Neural cell (in vitro differentiated cells): ENCODE measurements at regions not wholly inside any gene's neighbourhood (a gene's known extent, or its start where the extent isn't known, plus 50 kb on each side); places are given as distances from the start of the nearest gene placed in this dataset.

Source experiments
- H2AFZ ChIP-seq: fragments of 200-600, 300-800 bp; sonication (generic), shearing (Covaris generic); 2 replicates; pipeline ENCODE4 v1.6.0; 2014; ENCODE audit warnings: low read depth, mild to moderate bottlenecking, antibody characterized with exemption, low read length, moderate library complexity
- H3F3A ChIP-seq: fragments of 200-600 bp; shearing (Covaris generic); 2 replicates; pipeline ENCODE4 v1.6.1; 2016; ENCODE audit warnings: mild to moderate bottlenecking, moderate library complexity, mixed read lengths, antibody characterized with exemption, low read length; ENCODE audit not compliant: insufficient read depth, poor library complexity, severe bottlenecking
- H3K27ac ChIP-seq: fragments of 200-600, 300-800 bp; sonication (generic), shearing (Covaris generic); 2 replicates; pipeline ENCODE4 v1.5.1; 2014; ENCODE audit warnings: mild to moderate bottlenecking, low read length, moderate library complexity
- H3K27me3 ChIP-seq: fragments of 300-800, 200-600 bp; sonication (generic), shearing (Covaris generic); 2 replicates; pipeline ENCODE4 v1.6.0; 2014; ENCODE audit warnings: mild to moderate bottlenecking, low read depth, low read length, moderate library complexity; ENCODE audit not compliant: insufficient read depth
- H3K36me3 ChIP-seq: fragments of 300-800, 200-600 bp; sonication (generic), shearing (Covaris generic); 2 replicates; pipeline ENCODE4 v1.5.1; 2014; ENCODE audit warnings: mild to moderate bottlenecking, antibody characterized with exemption, low read length, moderate library complexity; ENCODE audit not compliant: insufficient read depth
- H3K4me2 ChIP-seq: fragments of 300-800, 200-600 bp; sonication (generic), shearing (Covaris generic); 2 replicates; pipeline ENCODE4 v1.6.0; 2014; ENCODE audit warnings: mild to moderate bottlenecking, low read length
- H3K4me3 ChIP-seq: fragments of 300-800, 200-600 bp; sonication (generic), shearing (Covaris generic); 2 replicates; pipeline ENCODE4 v1.5.1; 2014; ENCODE audit warnings: mild to moderate bottlenecking, low read length, moderate library complexity
- H3K79me2 ChIP-seq: fragments of 200-600 bp; shearing (Covaris generic); replicated peaks from 2 replicates; pipeline ENCODE4 v1.6.0; 2014; ENCODE audit warnings: mild to moderate bottlenecking, low read length, moderate library complexity; ENCODE audit not compliant: insufficient read depth
- H3K9ac ChIP-seq: fragments of 300-800, 200-600 bp; sonication (generic), shearing (Covaris generic); 2 replicates; pipeline ENCODE4 v1.6.1; 2016; ENCODE audit warnings: mild to moderate bottlenecking, low read length, mixed read lengths
- H3K9me2 ChIP-seq: fragments of 200-600 bp; shearing (Covaris generic); 2 replicates; pipeline ENCODE4 v1.6.1; 2016; ENCODE audit warnings: mild to moderate bottlenecking, low read length, mixed read lengths; ENCODE audit not compliant: insufficient read depth
- H3K9me3 ChIP-seq: fragments of 200-600, 300-800 bp; sonication (generic), shearing (Covaris generic); 2 replicates; pipeline ENCODE4 v1.6.1; 2016; ENCODE audit warnings: mild to moderate bottlenecking, mixed run types, low read length, moderate library complexity, mixed read lengths
- H4K20me1 ChIP-seq: fragments of 200-600 bp; shearing (Covaris generic); 2 replicates; pipeline ENCODE4 v1.6.1; 2016; ENCODE audit warnings: mild to moderate bottlenecking, mixed run types; ENCODE audit not compliant: insufficient read depth
- EP300 ChIP-seq: fragments of 450-650 bp; conservative IDR thresholded peaks from 2 replicates; pipeline ENCODE4 v1.6.1; 2014; ENCODE audit warnings: antibody characterized with exemption, mild to moderate bottlenecking, moderate library complexity; ENCODE audit not compliant: poor library complexity, severe bottlenecking
- EZH2 ChIP-seq: fragments of 200-600, 300-800 bp; shearing (Covaris generic), sonication (generic); IDR thresholded peaks from 2 replicates; pipeline ENCODE4 v1.6.1; 2014; ENCODE audit warnings: antibody characterized with exemption, low read length, borderline replicate concordance, mild to moderate bottlenecking; ENCODE audit not compliant: insufficient read depth, poor library complexity, severe bottlenecking
- RAD21 ChIP-seq: fragments of 450-650 bp; conservative IDR thresholded peaks from 2 replicates; pipeline ENCODE4 v1.6.1; 2014; ENCODE audit warnings: antibody characterized with exemption, mild to moderate bottlenecking, moderate library complexity
- SMC3 ChIP-seq: fragments of 450-650 bp; conservative IDR thresholded peaks from 2 replicates; pipeline ENCODE4 v1.6.1; 2014; ENCODE audit warnings: antibody characterized with exemption, mild to moderate bottlenecking, moderate library complexity; ENCODE audit not compliant: poor library complexity
- TAF1 ChIP-seq: IDR thresholded peaks from 2 replicates; pipeline ENCODE4 v1.6.1; 2012; ENCODE audit warnings: low read depth

DNA sequence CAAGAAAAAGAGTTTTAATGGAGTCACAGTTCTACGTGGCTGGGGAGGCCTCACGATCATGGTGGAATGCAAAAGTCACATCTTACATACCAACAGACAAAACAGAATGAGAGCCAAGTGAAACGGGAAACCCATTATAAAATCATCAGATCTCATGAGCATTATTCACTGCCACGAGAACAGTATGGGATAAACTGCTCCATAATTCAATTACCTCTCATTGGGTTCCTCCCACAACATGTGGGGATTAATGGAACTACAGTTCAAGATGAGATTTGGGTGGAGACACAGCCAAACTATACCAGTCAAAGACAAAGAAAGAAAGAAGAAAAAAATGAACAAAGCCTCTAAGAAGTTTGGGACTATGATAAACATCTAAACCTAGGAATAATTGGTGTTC, 158.9 kb downstream of the GC start:
- H3F3A ChIP-seq, result no peaks in the 10 kb centered on the region
- H3K27me3 ChIP-seq, result no peaks in the 10 kb centered on the region
- no peaks in the 10 kb centered on the region for H3K36me3 ChIP-seq
- H3K4me3 ChIP-seq, result no peak overlapping the region
- H2AFZ ChIP-seq, result no peak overlapping the region
- H4K20me1 ChIP-seq, result no peaks in the 10 kb centered on the region
- TF ChIP-seq EZH2 (no peak), RAD21 (no peak), SMC3 (no peak), TAF1 (no peak), EP300 (no peak)
- no peak overlapping the region for H3K4me2 ChIP-seq
- H3K79me2 ChIP-seq, result no peaks in the 10 kb centered on the region
- no peaks in the 10 kb centered on the region for H3K9me3 ChIP-seq
- no peaks in the 10 kb centered on the region for H3K9me2 ChIP-seq
- H3K9ac ChIP-seq, result no peak overlapping the region
- H3K27ac ChIP-seq, result no peak overlapping the region
